Smooth muscle cell (in vitro differentiated cells): ENCODE measurements at regions not wholly inside any gene's neighbourhood (a gene's known extent, or its start where the extent isn't known, plus 50 kb on each side); places are given as distances from the start of the nearest gene placed in this dataset.

Experiments used
- DNase-seq: peaks from one replicate; lab custom pipeline; 2025; ENCODE audit not compliant: unreplicated experiment; lab: John Stamatoyannopoulos, UW
- H2AFZ ChIP-seq: fragments of 200-600 bp; sonication (generic); 2 replicates; pipeline ENCODE4 v1.6.0; 2016; ENCODE audit warnings: antibody characterized with exemption, low read depth, mild to moderate bottlenecking
- H3F3A ChIP-seq: fragments of 200-600 bp; sonication (generic); 2 replicates; pipeline ENCODE4 v1.6.0; 2017; ENCODE audit warnings: antibody characterized with exemption, low read depth
- H3K27ac ChIP-seq: fragments of 200-600 bp; sonication (generic); 2 replicates; pipeline ENCODE4 v1.5.1; 2016; ENCODE audit warnings: low read depth, mild to moderate bottlenecking
- H3K27me3 ChIP-seq: fragments of 200-600 bp; sonication (generic); 2 replicates; pipeline ENCODE4 v1.6.1; 2016; ENCODE audit warnings: low read depth, mild to moderate bottlenecking
- H3K36me3 ChIP-seq: fragments of 200-600 bp; sonication (generic); 2 replicates; pipeline ENCODE4 v1.5.1; 2016; ENCODE audit warnings: low read depth
- H3K4me1 ChIP-seq: fragments of 200-600 bp; sonication (generic); 2 replicates; pipeline ENCODE4 v1.5.1; 2016; ENCODE audit warnings: low read depth
- H3K4me2 ChIP-seq: fragments of 200-600 bp; sonication (generic); 2 replicates; pipeline ENCODE4 v1.6.0; 2016; ENCODE audit warnings: mild to moderate bottlenecking
- H3K4me3 ChIP-seq: fragments of 200-600 bp; sonication (generic); 2 replicates; pipeline ENCODE4 v1.5.1; 2016; ENCODE audit warnings: mild to moderate bottlenecking
- H3K79me2 ChIP-seq: fragments of 200-600 bp; sonication (generic); 2 replicates; pipeline ENCODE4 v1.6.0; 2016; ENCODE audit warnings: low read depth, mild to moderate bottlenecking
- H3K9ac ChIP-seq: fragments of 200-600 bp; sonication (generic); 2 replicates; pipeline ENCODE4 v1.6.0; 2016; ENCODE audit warnings: low read depth
- H3K9me3 ChIP-seq: fragments of 200-600 bp; sonication (generic); replicated peaks from 2 replicates; pipeline ENCODE4 v1.5.1; 2016; ENCODE audit warnings: low read depth
- H4K20me1 ChIP-seq: fragments of 200-600 bp; sonication (generic); 2 replicates; pipeline ENCODE4 v1.6.0; 2016; ENCODE audit warnings: low read depth
- WGBS: methylation state at CpG from one replicate; pipeline ENCODE4 v1.1.7; 2016; ENCODE audit warnings: low lambda C conversion rate; 5-methylcytosine and 5-hydroxymethylcytosine counted together
- TF ChIP-seq, protein P1 (sequence below): fragments of 200-600 bp; sonication (generic); IDR thresholded peaks from 2 replicates; pipeline ENCODE4 v1.5.1; 2017; ENCODE audit warnings: borderline replicate concordance, mild to moderate bottlenecking, antibody characterized with exemption; ENCODE audit not compliant: insufficient read depth, poor library complexity, severe bottlenecking

DNA sequence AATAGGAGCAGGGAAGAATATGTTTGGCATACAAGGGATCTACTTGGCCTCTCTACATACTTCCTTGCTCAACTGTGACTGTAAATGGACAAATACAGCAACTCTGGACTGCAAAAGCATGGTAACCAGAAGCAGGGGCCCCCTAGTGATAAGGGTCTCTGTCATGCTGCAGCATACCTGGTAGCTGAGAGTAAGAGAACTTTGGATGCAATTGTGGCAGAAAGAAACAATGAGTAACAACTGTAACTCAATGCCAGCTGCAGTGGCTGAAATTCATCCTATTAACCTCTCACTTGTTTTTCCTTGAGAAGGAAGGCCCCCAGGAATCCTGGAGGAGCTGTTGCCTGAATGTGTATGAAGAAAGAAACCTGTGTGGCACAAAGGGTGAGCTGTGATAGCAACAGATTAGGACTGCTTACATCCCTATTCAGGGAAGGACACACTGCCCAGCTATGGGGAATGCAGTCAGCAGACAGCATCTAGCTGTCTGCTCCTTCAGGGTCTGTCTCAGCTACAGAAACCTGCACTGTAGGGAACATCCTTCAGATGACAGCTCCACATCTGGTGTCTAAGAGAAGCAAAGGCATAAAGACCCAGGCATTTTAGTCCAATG is 468.1 kb upstream of the ACTBL2 start:
- H3K9me3 ChIP-seq, result no peaks in the 10 kb centered on the region
- H4K20me1 ChIP-seq, result no peaks in the 10 kb centered on the region
- H3K4me1 ChIP-seq, result no peaks in the 10 kb centered on the region
- H3K27ac ChIP-seq, result no peak overlapping the region
- no peak overlapping the region for H3K4me3 ChIP-seq
- H3K27me3 ChIP-seq, result no peaks in the 10 kb centered on the region
- TF ChIP-seq, protein P1, sequence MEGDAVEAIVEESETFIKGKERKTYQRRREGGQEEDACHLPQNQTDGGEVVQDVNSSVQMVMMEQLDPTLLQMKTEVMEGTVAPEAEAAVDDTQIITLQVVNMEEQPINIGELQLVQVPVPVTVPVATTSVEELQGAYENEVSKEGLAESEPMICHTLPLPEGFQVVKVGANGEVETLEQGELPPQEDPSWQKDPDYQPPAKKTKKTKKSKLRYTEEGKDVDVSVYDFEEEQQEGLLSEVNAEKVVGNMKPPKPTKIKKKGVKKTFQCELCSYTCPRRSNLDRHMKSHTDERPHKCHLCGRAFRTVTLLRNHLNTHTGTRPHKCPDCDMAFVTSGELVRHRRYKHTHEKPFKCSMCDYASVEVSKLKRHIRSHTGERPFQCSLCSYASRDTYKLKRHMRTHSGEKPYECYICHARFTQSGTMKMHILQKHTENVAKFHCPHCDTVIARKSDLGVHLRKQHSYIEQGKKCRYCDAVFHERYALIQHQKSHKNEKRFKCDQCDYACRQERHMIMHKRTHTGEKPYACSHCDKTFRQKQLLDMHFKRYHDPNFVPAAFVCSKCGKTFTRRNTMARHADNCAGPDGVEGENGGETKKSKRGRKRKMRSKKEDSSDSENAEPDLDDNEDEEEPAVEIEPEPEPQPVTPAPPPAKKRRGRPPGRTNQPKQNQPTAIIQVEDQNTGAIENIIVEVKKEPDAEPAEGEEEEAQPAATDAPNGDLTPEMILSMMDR, result no peak
- no peak overlapping the region for H2AFZ ChIP-seq
- no peaks in the 10 kb centered on the region for H3F3A ChIP-seq
- H3K36me3 ChIP-seq, result no peaks in the 10 kb centered on the region
- DNase-seq, result no peak
- no peak overlapping the region for H3K4me2 ChIP-seq
- no peaks in the 10 kb centered on the region for H3K79me2 ChIP-seq
- H3K9ac ChIP-seq, result no peak overlapping the region

DNA sequence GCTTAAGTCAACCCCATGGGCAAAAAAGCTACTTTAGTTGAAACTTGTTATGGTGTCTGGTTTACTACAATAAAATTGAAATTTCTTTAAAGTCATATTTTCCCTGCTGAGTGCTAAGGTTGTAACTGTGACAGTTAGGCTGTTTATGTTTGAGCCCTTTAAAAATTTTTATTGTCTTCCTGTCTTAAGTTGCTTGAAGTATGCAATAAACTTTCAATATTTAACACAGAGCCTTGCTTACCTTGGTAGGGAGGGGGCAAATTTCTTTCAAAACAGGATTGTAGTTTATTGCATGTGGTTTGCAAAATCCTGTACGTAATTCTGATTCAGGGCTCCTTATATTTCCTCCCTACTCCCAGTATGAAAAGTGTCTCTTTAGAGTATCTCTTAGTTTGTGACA is 465.5 kb upstream of the ACTBL2 start:
- Histone ChIP-seq H2AFZ (no peak overlapping the region), H3K27me3 (no peaks in the 10 kb centered on the region), H3F3A (no peaks in the 10 kb centered on the region), H3K4me3 (no peak overlapping the region), H3K27ac (no peak overlapping the region), H3K36me3 (no peaks in the 10 kb centered on the region), H3K79me2 (no peaks in the 10 kb centered on the region), H3K4me1 (no peaks in the 10 kb centered on the region), H3K9ac (no peak overlapping the region), H4K20me1 (no peaks in the 10 kb centered on the region), H3K9me3 (no peaks in the 10 kb centered on the region), H3K4me2 (no peak overlapping the region)
- DNase-seq, result no peak
- TF ChIP-seq, protein P1, result no peak
- WGBS, result 92% methylated on average over 1 of the region's 1 CpG

GRCh38 chr5:57947181-57947580 is 464.6 kb upstream of the ACTBL2 start:
- H3K4me3 ChIP-seq, result no peak overlapping the region
- 85% methylated on average over 5 of the region's 5 CpGs for WGBS

DNA sequence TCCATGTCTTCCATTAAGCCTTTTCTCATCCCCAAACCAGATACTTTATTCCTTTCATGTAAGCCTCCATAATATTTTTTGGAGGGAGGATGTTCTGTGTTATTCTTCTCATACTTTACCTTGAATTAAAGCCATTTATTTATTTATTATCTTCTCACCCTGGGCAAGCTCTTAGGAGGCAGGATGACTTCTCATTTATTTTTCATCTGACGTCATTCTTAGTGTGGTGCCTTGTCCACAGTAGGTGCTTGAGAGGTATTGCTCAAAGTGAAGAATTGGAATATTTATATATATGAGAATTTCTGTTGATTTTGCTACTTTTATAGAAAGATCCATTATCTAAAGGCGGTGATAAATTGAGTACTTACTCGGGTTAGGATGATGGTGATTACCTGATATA is 458.3 kb upstream of the ACTBL2 start:
- no peak overlapping the region for H3K27ac ChIP-seq
- no peaks in the 10 kb centered on the region for H3F3A ChIP-seq
- H3K36me3 ChIP-seq, result no peaks in the 10 kb centered on the region
- no peaks in the 10 kb centered on the region for H4K20me1 ChIP-seq
- TF ChIP-seq, protein P1, result no peak
- H3K9me3 ChIP-seq, result no peaks in the 10 kb centered on the region
- no peaks in the 10 kb centered on the region for H3K27me3 ChIP-seq
- H3K4me2 ChIP-seq, result peak overlapping the region; percentile 59
- WGBS, result 92% methylated on average over 3 of the region's 3 CpGs
- no peak overlapping the region for H3K4me3 ChIP-seq
- no peaks in the 10 kb centered on the region for H3K4me1 ChIP-seq
- no peak overlapping the region for H2AFZ ChIP-seq
- H3K9ac ChIP-seq, result no peak overlapping the region
- no peaks in the 10 kb centered on the region for H3K79me2 ChIP-seq
- no peak for DNase-seq

More at GRCh38 chr5:57947181-57947580, 464.6 kb upstream of the ACTBL2 start:
- H3K79me2 ChIP-seq, result no peaks in the 10 kb centered on the region
- no peaks in the 10 kb centered on the region for H3F3A ChIP-seq
- no peak overlapping the region for H3K9ac ChIP-seq
- no peaks in the 10 kb centered on the region for H3K9me3 ChIP-seq
- H3K4me1 ChIP-seq, result no peaks in the 10 kb centered on the region
- H3K27ac ChIP-seq, result no peak overlapping the region
- no peak overlapping the region for H2AFZ ChIP-seq
- no peaks in the 10 kb centered on the region for H4K20me1 ChIP-seq
- no peak for DNase-seq
- no peak overlapping the region for H3K4me2 ChIP-seq
- H3K27me3 ChIP-seq, result no peaks in the 10 kb centered on the region
- no peaks in the 10 kb centered on the region for H3K36me3 ChIP-seq
- TF ChIP-seq, protein P1, result no peak
